PFSK-1 (cell line): ENCODE measurements at regions not wholly inside any gene's neighbourhood (a gene's known extent, or its start where the extent isn't known, plus 50 kb on each side); places are given as distances from the start of the nearest gene placed in this dataset.

Experiments used
- FOXP2 ChIP-seq: optimal IDR thresholded peaks from 2 replicates; pipeline ENCODE3; 2011; ENCODE audit warnings: borderline replicate concordance, control low read depth, inconsistent platforms; ENCODE audit not compliant: insufficient read depth; ENCODE audit errors: extremely low read length, extremely low read depth
- POLR2AphosphoS5 ChIP-seq: IDR thresholded peaks from 2 replicates; pipeline ENCODE4 v1.6.1; 2012; ENCODE audit warnings: low read depth, mild to moderate bottlenecking, control low read depth, low read length, moderate library complexity
- SIN3A ChIP-seq: IDR thresholded peaks from 2 replicates; pipeline ENCODE4 v1.6.1; 2012; ENCODE audit warnings: mild to moderate bottlenecking, low read length, moderate library complexity, borderline replicate concordance; ENCODE audit not compliant: insufficient read depth
- TAF1 ChIP-seq: IDR thresholded peaks from 2 replicates; pipeline ENCODE4 v1.6.1; 2012; ENCODE audit warnings: low read length, control low read depth, borderline replicate concordance; ENCODE audit not compliant: insufficient read depth
- TF ChIP-seq, protein P1 (sequence below), 2 experiments: IDR thresholded peaks; 2 replicates each; pipeline versions ENCODE4 v1.6.1 to v1.8.0; 2011 to 2012; ENCODE audit warnings: low read depth in 2 of 2, low read length in 2 of 2, control low read depth in 1 of 2, inconsistent platforms in 1 of 2, mild to moderate bottlenecking in 1 of 2, moderate library complexity in 1 of 2; ENCODE audit not compliant: insufficient read depth in 1 of 2

GRCh38 chr7:142534726-142535122 lies 214.5 kb upstream of the PRSS1 start:
- no peak for TF ChIP-seq FOXP2
- TF ChIP-seq SIN3A = no peak
- TF ChIP-seq POLR2AphosphoS5 = no peak
- TF ChIP-seq TAF1 = no peak

DNA sequence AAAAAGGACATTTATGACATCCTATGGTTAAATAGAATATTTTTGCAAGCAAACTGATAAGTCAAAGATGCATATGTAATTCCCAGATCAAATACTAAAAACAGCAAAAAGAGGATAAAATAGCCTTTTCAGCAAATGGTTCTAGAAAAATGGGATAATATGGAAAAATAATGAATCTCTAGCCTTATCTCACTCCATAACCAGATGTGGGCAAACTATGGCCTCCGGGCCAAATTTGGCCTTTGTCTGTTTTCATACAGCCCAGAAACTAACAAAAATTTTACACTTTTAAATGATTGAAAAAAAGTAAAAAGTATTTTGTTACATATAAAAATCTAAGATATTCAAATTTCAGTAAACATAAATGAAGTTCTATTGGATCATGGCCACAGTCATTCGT lies 215.4 kb upstream of the PRSS1 start:
- TF ChIP-seq POLR2AphosphoS5 (no peak), FOXP2 (no peak)

- no peak for TF ChIP-seq TAF1
- TF ChIP-seq, protein P1, sequence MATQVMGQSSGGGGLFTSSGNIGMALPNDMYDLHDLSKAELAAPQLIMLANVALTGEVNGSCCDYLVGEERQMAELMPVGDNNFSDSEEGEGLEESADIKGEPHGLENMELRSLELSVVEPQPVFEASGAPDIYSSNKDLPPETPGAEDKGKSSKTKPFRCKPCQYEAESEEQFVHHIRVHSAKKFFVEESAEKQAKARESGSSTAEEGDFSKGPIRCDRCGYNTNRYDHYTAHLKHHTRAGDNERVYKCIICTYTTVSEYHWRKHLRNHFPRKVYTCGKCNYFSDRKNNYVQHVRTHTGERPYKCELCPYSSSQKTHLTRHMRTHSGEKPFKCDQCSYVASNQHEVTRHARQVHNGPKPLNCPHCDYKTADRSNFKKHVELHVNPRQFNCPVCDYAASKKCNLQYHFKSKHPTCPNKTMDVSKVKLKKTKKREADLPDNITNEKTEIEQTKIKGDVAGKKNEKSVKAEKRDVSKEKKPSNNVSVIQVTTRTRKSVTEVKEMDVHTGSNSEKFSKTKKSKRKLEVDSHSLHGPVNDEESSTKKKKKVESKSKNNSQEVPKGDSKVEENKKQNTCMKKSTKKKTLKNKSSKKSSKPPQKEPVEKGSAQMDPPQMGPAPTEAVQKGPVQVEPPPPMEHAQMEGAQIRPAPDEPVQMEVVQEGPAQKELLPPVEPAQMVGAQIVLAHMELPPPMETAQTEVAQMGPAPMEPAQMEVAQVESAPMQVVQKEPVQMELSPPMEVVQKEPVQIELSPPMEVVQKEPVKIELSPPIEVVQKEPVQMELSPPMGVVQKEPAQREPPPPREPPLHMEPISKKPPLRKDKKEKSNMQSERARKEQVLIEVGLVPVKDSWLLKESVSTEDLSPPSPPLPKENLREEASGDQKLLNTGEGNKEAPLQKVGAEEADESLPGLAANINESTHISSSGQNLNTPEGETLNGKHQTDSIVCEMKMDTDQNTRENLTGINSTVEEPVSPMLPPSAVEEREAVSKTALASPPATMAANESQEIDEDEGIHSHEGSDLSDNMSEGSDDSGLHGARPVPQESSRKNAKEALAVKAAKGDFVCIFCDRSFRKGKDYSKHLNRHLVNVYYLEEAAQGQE (IDR thresholded peaks at IDR 0.05; ENCODE audit: insufficient read depth in 1 of 2, low read depth in 2 of 2, low read length in 2 of 2) = no peak
- TF ChIP-seq SIN3A = no peak
- no peak for TF ChIP-seq FOXP2
- TF ChIP-seq POLR2AphosphoS5 = no peak
Observed at GRCh38 chr7:142529591-142529990, 219.7 kb upstream of the PRSS1 start.

DNA sequence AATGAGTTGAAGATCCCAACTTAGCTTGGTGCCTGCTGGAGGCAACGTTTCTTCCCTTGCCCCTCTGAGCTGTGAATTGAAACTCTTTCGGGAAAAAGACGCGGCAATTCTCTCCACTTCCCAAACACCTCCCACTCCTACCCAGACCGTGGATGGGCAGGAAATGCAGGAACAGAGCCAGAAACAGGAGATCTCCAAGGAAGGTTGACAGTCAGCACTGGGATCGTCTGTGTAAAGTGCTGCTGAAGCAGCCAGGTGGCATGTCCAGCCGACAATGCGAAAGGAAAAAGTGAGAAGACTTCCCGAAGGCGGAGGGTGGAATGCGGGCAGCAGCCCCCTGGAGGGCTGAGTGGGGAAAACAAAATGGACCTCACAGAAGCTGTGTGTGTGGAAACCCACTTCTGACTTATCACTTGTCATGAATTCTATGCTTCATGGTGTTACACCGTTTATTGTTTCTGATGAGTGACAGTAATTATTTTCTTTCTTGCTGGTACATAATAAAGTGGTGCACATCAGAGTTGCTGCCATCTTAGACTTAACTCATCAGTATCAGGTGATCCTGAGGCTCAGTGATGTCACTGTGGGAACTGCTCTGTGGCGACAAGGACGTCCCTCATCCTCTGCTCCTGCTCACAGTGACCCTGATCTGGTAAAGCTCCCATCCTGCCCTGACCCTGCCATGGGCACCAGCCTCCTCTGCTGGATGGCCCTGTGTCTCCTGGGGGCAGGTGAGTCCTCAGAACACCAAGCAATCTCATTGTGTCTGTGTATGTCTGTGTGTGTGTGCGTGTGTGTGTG lies 220.5 kb upstream of the PRSS1 start:
- TF ChIP-seq FOXP2 (no peak), SIN3A (no peak), TAF1 (no peak), POLR2AphosphoS5 (no peak)
- TF ChIP-seq, protein P1 (IDR thresholded peaks at IDR 0.05; ENCODE audit: insufficient read depth in 1 of 2, low read depth in 2 of 2, low read length in 2 of 2) = no peak

DNA sequence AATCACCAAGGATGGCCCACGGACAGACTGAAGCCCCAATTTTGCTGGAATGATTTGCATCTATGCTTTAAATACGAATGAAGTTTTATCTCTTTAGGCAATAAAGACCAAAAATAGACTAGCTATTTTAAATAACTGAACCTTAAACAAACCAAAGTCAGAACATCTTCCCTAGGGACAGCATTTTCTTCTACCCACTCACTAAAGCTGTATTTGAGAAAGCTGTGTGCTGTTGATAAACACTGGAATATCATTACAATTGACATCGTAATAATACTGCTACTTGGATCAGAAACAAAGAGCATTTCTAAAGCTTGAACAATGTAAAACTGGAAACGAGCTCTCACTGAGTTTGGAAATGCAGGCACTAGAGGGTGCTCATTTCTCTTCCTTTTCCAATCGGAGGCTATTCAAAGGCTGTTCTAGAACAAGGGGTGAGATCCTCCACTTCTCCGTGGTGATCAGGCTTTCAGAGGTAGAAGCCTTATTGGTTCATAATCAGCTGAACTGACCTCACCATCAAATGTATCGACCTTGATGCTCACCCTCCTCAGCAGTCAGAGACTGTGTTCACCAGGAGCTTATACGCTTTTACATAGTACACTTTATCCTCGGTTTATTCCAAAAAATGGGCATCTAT lies 225.3 kb upstream of the PRSS1 start:
- TF ChIP-seq TAF1 (no peak), FOXP2 (no peak), SIN3A (no peak), POLR2AphosphoS5 (no peak)
- TF ChIP-seq, protein P1 (IDR thresholded peaks at IDR 0.05; ENCODE audit: insufficient read depth in 1 of 2, low read depth in 2 of 2, low read length in 2 of 2) = no peak

GRCh38 chr7:142522735-142523134 lies 226.5 kb upstream of the PRSS1 start:
- TF ChIP-seq SIN3A = no peak
- TF ChIP-seq, protein P1 (IDR thresholded peaks at IDR 0.05; ENCODE audit: insufficient read depth in 1 of 2, low read depth in 2 of 2, low read length in 2 of 2) = no peak
- TF ChIP-seq POLR2AphosphoS5 = no peak
- no peak for TF ChIP-seq TAF1
- no peak for TF ChIP-seq FOXP2
